ENCODE measurements at regions not wholly inside any gene's neighbourhood (a gene's known extent, or its start where the extent isn't known, plus 50 kb on each side); places are given as distances from the start of the nearest gene placed in this dataset.

GRCh38 chr10:130411496-130412085 is 275.4 kb downstream of the GLRX3 start:
- Histone ChIP-seq H3K4me2 (no peak overlapping the region), H3K4me3 (no peak overlapping the region), H3K4me1 (ENCODE audit: insufficient read depth) (no peaks in the 10 kb centered on the region), H3K9me2 (ENCODE audit: insufficient read depth) (no peaks in the 10 kb centered on the region), H2AFZ (no peak overlapping the region), H3K27me3 (ENCODE audit: insufficient read depth) (no peaks in the 10 kb centered on the region), H3F3A (replicated peaks; ENCODE audit: low read depth) (no peaks in the 10 kb centered on the region), H3K79me2 (replicated peaks; ENCODE audit: insufficient read depth) (no peaks in the 10 kb centered on the region), H3K36me3 (ENCODE audit: insufficient read depth) (peaks cover 10% of the 10 kb centered on the region; the same call in 1 of the 2 replicates), H3K27ac (ENCODE audit: low read depth) (no peak overlapping the region), H4K20me1 (replicated peaks; ENCODE audit: insufficient read depth) (no peaks in the 10 kb centered on the region)
- Mint-ChIP-seq H3K9me3 (peaks cover 98% of the 10 kb centered on the region), H3K27me3 (ENCODE audit: insufficient read depth, low read depth, poor library complexity) (peaks cover 8% of the 10 kb centered on the region), H3K4me1 (no peaks in the 10 kb centered on the region), H3K36me3 (ENCODE audit: low read depth) (peaks cover 49% of the 10 kb centered on the region), H3K27ac (no peak overlapping the region), H3K4me3 (no peak overlapping the region)
- DNase-seq (ENCODE audit: low spot score) (no peak), ATAC-seq (no peak)
- TF ChIP-seq EZH2phosphoT487 (IDR thresholded peaks at IDR 0.05; ENCODE audit: unreplicated experiment) (no peak), REST (IDR thresholded peaks at IDR 0.05; ENCODE audit: unreplicated experiment) (no peak), JUNB (IDR thresholded peaks at IDR 0.05; ENCODE audit: unreplicated experiment) (no peak), CTCF (conservative IDR thresholded peaks at IDR 0.05; ENCODE audit: low read depth in 2 of 2) (no peak), ZNF462 (CRISPR knock-in tag; IDR thresholded peaks at IDR 0.05) (no peak), ZNF331 (CRISPR knock-in tag; IDR thresholded peaks at IDR 0.05; ENCODE audit: low read depth) (no peak), POLR2AphosphoS5 (IDR thresholded peaks at IDR 0.05; ENCODE audit: low read depth) (no peak), ZNF114 (CRISPR knock-in tag; IDR thresholded peaks at IDR 0.05) (no peak), CREB1 (CRISPR knock-in tag; IDR thresholded peaks at IDR 0.05; ENCODE audit: low read depth) (no peak), STAT1 (IDR thresholded peaks at IDR 0.05; ENCODE audit: unreplicated experiment) (no peak), ETS1 (IDR thresholded peaks at IDR 0.05) (no peak), EZH2 (IDR thresholded peaks at IDR 0.05; ENCODE audit: low read depth, unreplicated experiment) (no peak), NANOG (IDR thresholded peaks at IDR 0.05; ENCODE audit: borderline replicate concordance) (no peak)

Data from GM23338 (cell line).